RWPE1 (cell line): ENCODE measurements at regions not wholly inside any gene's neighbourhood (a gene's known extent, or its start where the extent isn't known, plus 50 kb on each side); places are given as distances from the start of the nearest gene placed in this dataset.

Source experiments
- CTCF ChIA-PET: fragments of 350-600 bp; sonication (Branson Sonifier 250); formaldehyde crosslinking; extraction: SDS; loops from one replicate; lab custom pipeline; 2021; lab: Yijun Ruan, JAX
- POLR2A ChIA-PET: fragments of 400-600 bp; formaldehyde crosslinking; extraction: SDS; loops from one replicate; lab custom pipeline; 2020; ENCODE audit warnings: antibody characterized with exemption; ENCODE audit not compliant: low non-redundant PET; lab: Yijun Ruan, JAX
- DNase-seq: peaks from one replicate; pipeline ENCODE4 v3.0.0; 2012; ENCODE audit warnings: low spot score
- H3K27ac ChIP-seq: fragments of 450-650 bp; 2 replicates; pipeline ENCODE4 v1.5.1; 2017
- TF ChIP-seq, protein P1 (sequence below): fragments of 450-650 bp; conservative IDR thresholded peaks from 2 replicates; pipeline ENCODE4 v1.5.1; 2017; ENCODE audit warnings: low read depth, mild to moderate bottlenecking

DNA sequence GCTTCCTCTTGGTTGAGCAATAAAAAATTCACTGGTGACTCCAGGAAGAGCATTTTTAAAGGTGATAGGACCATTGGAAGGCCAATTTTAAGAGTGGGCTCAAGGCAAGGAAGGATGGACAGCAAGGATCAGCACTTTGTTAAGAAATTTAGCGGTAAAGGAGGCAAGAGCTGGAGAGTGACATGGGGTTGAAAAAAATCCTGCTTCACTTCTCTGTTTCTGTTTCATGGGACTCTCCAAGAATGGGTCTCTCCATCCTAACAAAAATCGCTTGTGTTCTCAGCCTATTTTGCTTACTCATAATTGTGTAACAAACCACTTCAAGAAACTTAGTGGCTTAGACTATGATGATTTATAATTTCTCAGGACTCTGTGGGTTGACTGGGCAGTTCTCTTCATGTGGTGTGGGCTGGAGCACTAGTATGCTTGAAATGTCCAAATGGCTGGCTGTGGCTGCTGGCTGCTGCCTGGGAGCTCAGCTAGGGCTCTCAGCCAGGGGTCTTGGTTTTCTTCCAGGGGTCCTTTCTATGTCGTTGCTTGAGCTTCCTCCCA is 59.8 kb upstream of the ZNRF2 start:
- H3K27ac ChIP-seq, result peak overlapping the region; percentile 60
- ChIA-PET POLR2A (no interaction called here), CTCF (no interaction called here)
- peak; percentile 27 for DNase-seq
- TF ChIP-seq, protein P1, sequence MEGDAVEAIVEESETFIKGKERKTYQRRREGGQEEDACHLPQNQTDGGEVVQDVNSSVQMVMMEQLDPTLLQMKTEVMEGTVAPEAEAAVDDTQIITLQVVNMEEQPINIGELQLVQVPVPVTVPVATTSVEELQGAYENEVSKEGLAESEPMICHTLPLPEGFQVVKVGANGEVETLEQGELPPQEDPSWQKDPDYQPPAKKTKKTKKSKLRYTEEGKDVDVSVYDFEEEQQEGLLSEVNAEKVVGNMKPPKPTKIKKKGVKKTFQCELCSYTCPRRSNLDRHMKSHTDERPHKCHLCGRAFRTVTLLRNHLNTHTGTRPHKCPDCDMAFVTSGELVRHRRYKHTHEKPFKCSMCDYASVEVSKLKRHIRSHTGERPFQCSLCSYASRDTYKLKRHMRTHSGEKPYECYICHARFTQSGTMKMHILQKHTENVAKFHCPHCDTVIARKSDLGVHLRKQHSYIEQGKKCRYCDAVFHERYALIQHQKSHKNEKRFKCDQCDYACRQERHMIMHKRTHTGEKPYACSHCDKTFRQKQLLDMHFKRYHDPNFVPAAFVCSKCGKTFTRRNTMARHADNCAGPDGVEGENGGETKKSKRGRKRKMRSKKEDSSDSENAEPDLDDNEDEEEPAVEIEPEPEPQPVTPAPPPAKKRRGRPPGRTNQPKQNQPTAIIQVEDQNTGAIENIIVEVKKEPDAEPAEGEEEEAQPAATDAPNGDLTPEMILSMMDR, result no peak

DNA sequence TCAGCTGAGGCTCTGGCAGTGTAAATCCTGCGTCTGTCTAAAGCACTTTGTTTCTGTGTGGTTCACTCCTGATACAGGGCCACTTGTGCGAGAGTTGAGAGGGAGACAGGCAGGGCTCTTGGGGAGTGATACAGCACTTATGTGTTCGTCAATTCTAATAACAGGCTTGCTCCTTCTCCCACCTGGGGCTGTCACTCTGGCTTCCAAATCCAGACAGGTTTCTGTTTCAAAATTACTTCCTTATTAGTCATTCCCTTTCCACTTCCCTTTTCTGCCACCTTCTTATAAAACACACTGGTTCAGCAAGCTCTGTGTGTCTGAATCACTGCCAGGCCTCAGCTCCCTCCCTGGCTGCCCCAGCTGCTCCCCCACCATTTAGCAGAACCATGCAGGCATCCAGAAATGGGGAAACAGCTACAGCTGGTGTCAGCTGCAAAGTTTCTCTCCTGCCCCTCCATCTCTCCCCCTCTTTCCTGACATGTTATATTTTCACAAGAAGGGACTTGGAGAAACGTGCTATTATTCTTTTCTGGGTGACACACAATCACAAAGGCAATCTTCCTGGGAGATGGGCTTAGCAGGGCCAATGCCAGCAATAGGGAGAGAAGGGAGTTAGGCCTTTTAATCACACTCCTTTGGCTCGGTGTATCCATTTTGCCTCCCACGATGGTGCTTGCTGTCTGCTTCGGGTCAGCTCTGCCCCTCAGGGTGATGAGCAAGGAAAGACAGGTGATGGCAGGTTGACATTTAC is 58.4 kb upstream of the ZNRF2 start:
- ChIA-PET CTCF (interaction anchor here (0.5 kb wide), 1 partner anchor 80 kb away, joined by 3 read pairs; no protein-coding TSS in a partner anchor), POLR2A (no interaction called here)
- TF ChIP-seq, protein P1, result no peak
- peak overlapping the region; percentile 84 for H3K27ac ChIP-seq
- DNase-seq, result peak; percentile 94

DNA sequence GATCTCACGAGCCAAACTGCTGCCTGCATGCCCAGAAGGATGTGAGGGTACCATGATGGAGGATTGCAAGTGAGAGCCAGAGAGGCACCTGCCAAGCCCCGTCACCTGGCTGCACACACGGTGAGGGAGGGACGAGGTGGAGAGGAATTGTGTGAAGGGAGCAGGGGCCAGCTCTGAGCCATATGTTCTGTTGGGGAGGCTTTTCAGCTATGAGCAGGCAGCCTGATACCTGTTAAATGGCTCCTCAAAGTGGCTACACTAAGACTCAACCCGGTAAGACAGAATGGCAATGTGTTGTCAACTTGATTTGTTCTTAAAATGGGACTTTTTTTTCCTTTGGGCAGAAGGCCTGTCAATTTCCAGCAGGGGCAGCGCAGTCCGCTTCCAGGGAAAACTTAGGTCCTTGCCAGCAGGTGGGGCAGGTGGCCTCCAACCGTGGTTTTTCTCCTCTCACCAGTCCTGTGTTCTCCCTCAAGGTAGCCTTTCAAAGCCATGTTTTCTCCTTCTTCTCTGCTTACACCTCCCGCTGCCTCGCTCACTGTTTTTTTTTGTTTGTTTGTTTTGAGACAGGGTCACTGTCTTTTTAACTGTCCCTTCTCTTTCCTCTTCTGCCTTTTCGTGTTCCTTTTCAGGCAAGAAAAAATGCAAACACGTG is 57.7 kb upstream of the ZNRF2 start:
- TF ChIP-seq, protein P1, result peak; percentile 28; the same call in 1 of the 2 replicates
- ChIA-PET POLR2A (no interaction called here), CTCF (interaction anchor here (0.7 kb wide), 1 partner anchor 212 kb away, joined by 4 read pairs; no protein-coding TSS in a partner anchor)
- peak overlapping the region; percentile 84 for H3K27ac ChIP-seq
- peak; percentile 55 for DNase-seq

DNA sequence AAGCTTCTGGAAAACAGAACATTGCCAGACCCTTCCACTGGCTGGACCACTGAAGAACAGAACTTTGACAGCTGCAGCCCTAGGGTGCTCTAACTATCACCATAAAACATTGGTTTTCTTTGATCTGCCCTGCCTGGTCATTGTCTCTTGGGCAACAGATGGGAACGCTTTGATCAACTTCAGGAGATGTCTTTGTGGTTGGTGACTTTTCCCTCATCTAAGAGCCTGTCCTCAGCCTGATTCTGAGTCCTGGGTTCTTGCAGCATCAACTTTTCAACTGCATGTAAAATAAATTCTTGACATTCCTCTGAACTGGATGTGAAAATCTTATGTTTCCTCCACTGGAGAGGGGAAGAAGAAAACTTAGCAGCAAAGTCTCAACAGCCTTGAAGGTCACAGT is 53.1 kb upstream of the ZNRF2 start:
- CTCF ChIA-PET, result no interaction called here
- DNase-seq, result no peak
- H3K27ac ChIP-seq, result no peak overlapping the region
- TF ChIP-seq, protein P1, result no peak
- POLR2A ChIA-PET, result no interaction called here

DNA sequence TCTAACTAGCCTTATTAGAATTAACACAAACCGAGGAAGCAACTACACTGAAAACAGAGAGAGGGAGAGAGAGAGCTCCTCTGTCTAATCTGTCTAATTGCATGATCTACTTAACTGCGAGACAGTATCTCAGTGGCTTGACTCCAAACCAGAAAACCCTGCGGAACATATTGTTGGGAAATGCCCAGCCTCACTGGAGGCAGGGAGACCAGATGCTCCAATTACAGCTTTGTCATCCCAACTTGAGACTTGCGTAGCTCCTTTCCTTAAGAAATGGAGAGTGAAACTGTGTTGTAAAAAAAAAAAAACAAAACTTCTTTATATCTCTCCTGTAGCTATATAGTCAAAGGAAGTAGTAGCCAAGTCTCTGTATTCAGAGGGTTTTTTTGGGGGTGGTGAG is 52.0 kb upstream of the ZNRF2 start:
- no peak overlapping the region for H3K27ac ChIP-seq
- CTCF ChIA-PET, result no interaction called here
- DNase-seq, result no peak
- POLR2A ChIA-PET, result no interaction called here
- TF ChIP-seq, protein P1, result no peak
